Tibial artery (tissue), 4 donors: ENCODE measurements at regions not wholly inside any gene's neighbourhood (a gene's known extent, or its start where the extent isn't known, plus 50 kb on each side); places are given as distances from the start of the nearest gene placed in this dataset.

Experiments used
- DNase-seq, 2 donors: peaks; one replicate each; pipeline ENCODE4 v3.0.0-alpha.2; 2019
- H3K27ac ChIP-seq, 2 donors: fragments of 200-600 bp; sonication (generic) in 1 of 2; 1 replicate in 1 of 2; 2 replicates in 1 of 2; pipeline ENCODE4 v1.5.1; 2018 to 2019; ENCODE audit warnings: mild to moderate bottlenecking in 1 of 2
- H3K27me3 ChIP-seq, 2 donors: fragments of 200-600 bp; sonication (generic) in 1 of 2; one replicate each; pipeline versions ENCODE4 v1.5.1 to v1.6.0; 2016 to 2019
- H3K36me3 ChIP-seq, 3 donors: fragments of 200-600 bp; sonication (generic) in 2 of 3; one replicate each; pipeline ENCODE4 v1.5.1; 2016 to 2019; ENCODE audit warnings: mild to moderate bottlenecking in 2 of 3
- H3K4me1 ChIP-seq, 4 donors: fragments of 200-600 bp; sonication (generic) in 2 of 4; 1 replicate in 3 of 4; 2 replicates in 1 of 4; pipeline ENCODE4 v1.5.1; 2016 to 2019
- H3K4me3 ChIP-seq, 2 donors: fragments of 200-600 bp; sonication (generic) in 1 of 2; 1 replicate in 1 of 2; 2 replicates in 1 of 2; pipeline ENCODE4 v1.5.1; 2018 to 2019; ENCODE audit warnings: mild to moderate bottlenecking in 2 of 2
- H3K9me3 ChIP-seq, 3 donors: fragments of 200-600 bp; sonication (generic) in 1 of 3; one replicate each; pipeline ENCODE4 v1.5.1; 2016 to 2019
- CTCF ChIP-seq, 2 experiments: fragments of 200-600 bp in 1 of 2; fragments of 450-650 bp in 1 of 2; IDR thresholded peaks; one replicate each; pipeline ENCODE4 v1.5.1; 2017 to 2019; ENCODE audit warnings: antibody characterized with exemption in 2 of 2, mild to moderate bottlenecking in 1 of 2, moderate library complexity in 1 of 2
- intact Hi-C: fragments of 100-400 bp; cut with DNase I; formaldehyde crosslinking; loops from one replicate; pipeline ENCODE4 v1.15.0; 2023; ENCODE audit warnings: low total_unique reads

GRCh38 chr4:11857881-11858280 is 429.2 kb upstream of the HS3ST1 start:
- no peaks in the 10 kb centered on the region for H3K9me3 ChIP-seq

GRCh38 chr4:11847167-11847566 is 418.5 kb upstream of the HS3ST1 start:
- H3K27me3 ChIP-seq: no peaks in the 10 kb centered on the region
- H3K4me3 ChIP-seq: no peak overlapping the region
- H3K36me3 ChIP-seq: no peaks in the 10 kb centered on the region
- TF ChIP-seq CTCF (IDR thresholded peaks at IDR 0.05): no peak
- H3K27ac ChIP-seq: no peak overlapping the region
- no peaks in the 10 kb centered on the region for H3K9me3 ChIP-seq
- DNase-seq: no peak
- H3K4me1 ChIP-seq: no peaks in the 10 kb centered on the region
- intact Hi-C loops: no loop called here

More at GRCh38 chr4:11857881-11858280, 429.2 kb upstream of the HS3ST1 start:
- no peak for TF ChIP-seq CTCF (IDR thresholded peaks at IDR 0.05)
- DNase-seq: no peak
- Histone ChIP-seq H3K36me3 (no peaks in the 10 kb centered on the region), H3K4me1 (no peaks in the 10 kb centered on the region), H3K27ac (no peak overlapping the region), H3K27me3 (no peaks in the 10 kb centered on the region), H3K4me3 (no peak overlapping the region)
- intact Hi-C loops: no loop called here

- H3K36me3 ChIP-seq: no peaks in the 10 kb centered on the region
- H3K27ac ChIP-seq: no peak overlapping the region
- no peaks in the 10 kb centered on the region for H3K27me3 ChIP-seq
- no peaks in the 10 kb centered on the region for H3K4me1 ChIP-seq
- intact Hi-C loops: no loop called here
- TF ChIP-seq CTCF (IDR thresholded peaks at IDR 0.05): no peak
- H3K4me3 ChIP-seq: no peak overlapping the region
- H3K9me3 ChIP-seq: no peaks in the 10 kb centered on the region
- no peak for DNase-seq
These were observed 415.2 kb upstream of the HS3ST1 start for GRCh38 chr4:11843927-11844326.

GRCh38 chr4:11843340-11843739 is 414.6 kb upstream of the HS3ST1 start:
- no peaks in the 10 kb centered on the region for H3K27me3 ChIP-seq
- H3K27ac ChIP-seq: no peak overlapping the region
- no peak for TF ChIP-seq CTCF (IDR thresholded peaks at IDR 0.05)
- no peak overlapping the region for H3K4me3 ChIP-seq
- intact Hi-C loops: no loop called here
- no peaks in the 10 kb centered on the region for H3K36me3 ChIP-seq
- no peak for DNase-seq
- H3K9me3 ChIP-seq: no peaks in the 10 kb centered on the region
- H3K4me1 ChIP-seq: no peaks in the 10 kb centered on the region

GRCh38 chr4:11842620-11843263 is 414.0 kb upstream of the HS3ST1 start:
- Histone ChIP-seq H3K9me3 (no peaks in the 10 kb centered on the region), H3K4me1 (no peaks in the 10 kb centered on the region), H3K27me3 (no peaks in the 10 kb centered on the region), H3K36me3 (no peaks in the 10 kb centered on the region), H3K4me3 (no peak overlapping the region), H3K27ac (no peak overlapping the region)
- no peak for TF ChIP-seq CTCF (IDR thresholded peaks at IDR 0.05)
- intact Hi-C loops: no loop called here
- DNase-seq: no peak

- Histone ChIP-seq H3K9me3 (no peaks in the 10 kb centered on the region), H3K27ac (no peak overlapping the region), H3K4me1 (no peaks in the 10 kb centered on the region), H3K27me3 (no peaks in the 10 kb centered on the region), H3K4me3 (no peak overlapping the region), H3K36me3 (no peaks in the 10 kb centered on the region)
- intact Hi-C loops: no loop called here
- no peak for DNase-seq
- no peak for TF ChIP-seq CTCF (IDR thresholded peaks at IDR 0.05)
These were observed 411.2 kb upstream of the HS3ST1 start for GRCh38 chr4:11839889-11840288.
